Glomerular endothelial cell (primary cell): ENCODE measurements at regions not wholly inside any gene's neighbourhood (a gene's known extent, or its start where the extent isn't known, plus 50 kb on each side); places are given as distances from the start of the nearest gene placed in this dataset.

Experiments
- DNase-seq: peaks from one replicate; pipeline ENCODE4 v3.0.0-alpha.2; 2011; ENCODE audit warnings: low read depth, low spot score; ENCODE audit errors: extremely low read depth

DNA sequence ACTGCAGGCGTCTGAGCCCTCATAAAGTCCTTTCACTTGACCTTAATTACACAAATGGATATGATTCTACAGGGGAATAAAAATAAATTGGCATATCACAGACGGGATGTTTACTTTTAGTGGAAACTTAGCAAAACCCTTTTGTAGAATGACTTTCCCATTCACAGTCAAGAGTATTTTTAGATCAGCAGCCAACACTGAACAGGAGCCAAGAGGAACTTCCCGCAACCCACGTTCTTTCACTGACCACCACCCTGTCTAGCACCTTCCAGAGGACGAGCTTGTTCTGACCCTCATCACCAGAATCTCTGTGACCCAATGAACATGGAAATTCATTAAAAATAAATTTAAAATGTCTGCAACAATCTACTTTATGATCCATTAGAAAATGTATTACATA, 119.0 kb upstream of the SNTG2 start:
- DNase-seq = no peak

DNA sequence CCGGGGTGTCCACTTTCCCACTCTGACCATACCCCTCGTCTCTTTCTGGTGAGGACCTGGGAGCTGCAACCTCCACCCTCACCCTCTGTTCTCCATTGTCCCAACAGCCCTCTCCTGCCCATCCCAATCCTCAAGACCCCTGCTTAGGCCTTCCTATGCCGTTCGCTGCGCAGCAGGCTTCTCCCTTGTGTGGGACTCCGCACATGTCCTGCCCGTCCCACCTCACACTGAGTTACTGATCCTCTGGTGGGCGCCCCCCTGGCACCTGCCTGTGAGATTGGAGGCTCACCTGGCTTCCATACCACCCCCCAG, 119.5 kb upstream of the SNTG2 start:
- DNase-seq = no peak

DNA sequence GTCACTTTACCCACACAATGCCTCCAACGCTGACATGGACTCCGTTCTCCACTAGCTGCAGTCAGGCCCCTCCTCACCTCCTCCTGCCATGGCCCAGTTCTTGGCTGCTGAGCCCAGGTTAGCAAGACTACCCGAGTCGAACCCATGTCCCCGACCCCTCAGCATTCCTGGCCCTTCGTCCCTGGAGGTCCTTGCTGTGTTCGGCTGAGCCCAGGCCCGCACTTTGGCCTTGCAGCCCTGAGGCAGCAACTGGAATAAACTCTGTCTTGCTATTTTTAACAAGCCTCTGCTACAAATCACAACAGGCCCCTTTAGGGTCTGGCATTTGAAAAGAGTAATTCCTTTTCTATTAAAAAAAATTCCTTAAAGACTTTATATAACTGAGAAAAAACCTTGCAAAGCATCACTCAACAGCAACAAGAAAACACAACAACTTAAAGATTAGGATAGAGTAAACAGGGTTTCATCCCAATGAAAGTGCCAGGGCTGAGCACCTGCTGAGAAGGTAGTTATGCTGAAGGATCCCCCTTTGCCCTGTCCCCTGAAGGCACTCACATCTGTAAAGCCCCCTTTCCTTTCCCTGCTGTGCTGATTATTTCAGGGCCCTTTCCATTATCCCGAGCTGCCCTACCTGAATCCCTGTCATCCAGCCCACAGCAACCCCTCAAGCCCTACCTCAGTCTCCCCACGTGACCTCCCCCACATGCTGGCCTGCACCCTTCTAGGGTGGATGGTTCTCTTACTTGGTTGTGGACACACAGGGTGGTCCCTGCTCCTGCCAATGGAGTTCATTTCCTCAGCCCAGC, 120.0 kb upstream of the SNTG2 start:
- DNase-seq = no peak

DNA sequence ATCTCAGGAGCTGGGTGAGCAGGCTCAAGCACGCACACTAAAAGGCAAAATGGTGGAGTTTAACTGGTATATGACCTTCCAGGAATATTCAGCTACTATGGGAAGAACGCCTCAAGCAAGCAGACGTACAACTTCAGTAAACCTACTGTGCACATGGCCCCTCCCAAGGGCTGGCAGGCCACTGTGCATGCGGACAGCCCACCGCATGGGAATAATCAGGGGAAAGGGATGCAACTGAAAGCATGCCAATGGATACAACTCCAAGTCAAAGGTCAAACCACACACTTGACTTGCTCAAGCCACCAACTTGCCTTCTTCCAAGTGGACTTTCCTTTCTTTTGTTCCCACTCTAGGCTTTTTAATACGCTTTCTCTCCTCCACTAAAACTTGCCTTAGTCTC, 121.6 kb upstream of the SNTG2 start:
- no peak for DNase-seq

DNA sequence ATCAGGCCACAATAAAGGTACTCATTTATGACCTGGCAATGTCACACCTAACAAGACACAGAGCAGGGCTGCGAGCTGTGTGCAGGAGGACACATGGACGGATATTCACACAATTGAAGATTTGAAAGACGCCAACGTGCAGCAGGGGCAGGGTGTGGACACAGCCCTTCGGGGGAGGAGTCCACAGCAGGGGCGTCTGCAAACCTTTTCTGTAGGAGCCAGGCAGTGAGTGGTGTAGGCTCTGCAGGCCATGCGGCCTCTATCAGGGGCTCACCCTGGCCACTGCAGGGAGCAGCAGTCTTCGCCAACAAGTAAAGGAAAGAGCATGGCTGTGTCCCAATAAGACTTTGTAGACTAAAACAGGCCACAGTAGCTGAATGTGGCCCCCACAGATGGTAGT, 125.7 kb upstream of the SNTG2 start:
- DNase-seq = no peak

DNA sequence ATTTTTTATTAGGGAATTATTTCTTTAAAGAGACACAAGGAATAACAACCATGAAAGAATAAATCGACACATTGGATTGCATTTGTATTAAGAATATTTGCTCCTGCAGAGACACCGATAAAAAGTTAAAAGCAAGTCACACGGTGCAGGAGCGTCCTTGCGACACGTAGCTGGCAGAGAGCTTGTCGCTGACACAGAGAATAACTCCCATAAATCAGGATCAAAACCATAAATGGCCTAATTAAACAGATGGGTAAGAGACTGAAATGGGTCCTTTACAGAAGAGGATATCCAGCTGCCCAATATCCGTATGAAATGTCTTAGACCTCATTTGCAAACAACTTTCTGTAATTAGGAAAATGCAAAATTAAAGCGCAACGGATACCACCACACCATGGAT, 126.1 kb upstream of the SNTG2 start:
- no peak for DNase-seq

- DNase-seq = no peak
These were observed 129.1 kb upstream of the SNTG2 start for GRCh38 chr2:821546-821945.

- no peak for DNase-seq
These were observed 131.0 kb upstream of the SNTG2 start for GRCh38 chr2:819601-820000.

DNA sequence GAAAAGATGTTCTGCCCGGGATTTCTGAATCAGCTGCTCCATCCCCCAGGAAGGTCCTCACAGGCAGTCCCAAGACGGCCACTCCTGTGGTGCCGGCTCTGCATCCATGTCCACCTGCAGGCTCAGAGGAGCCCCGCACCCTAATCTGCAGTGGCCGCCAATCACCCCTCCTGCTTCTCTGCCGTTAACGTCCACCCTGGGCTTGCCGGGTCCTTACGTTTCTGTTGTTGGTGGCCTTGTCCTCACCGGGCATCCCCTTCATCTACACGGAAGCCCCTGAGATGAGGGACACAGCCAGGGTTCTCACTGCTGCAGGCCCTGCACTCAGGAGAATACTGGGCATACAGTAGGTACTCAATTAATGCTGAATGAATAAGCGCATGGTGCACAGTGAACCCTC, 131.5 kb upstream of the SNTG2 start:
- DNase-seq = no peak

GRCh38 chr2:817336-818015, 133.2 kb upstream of the SNTG2 start:
- no peak for DNase-seq

GRCh38 chr2:816278-816677, 134.4 kb upstream of the SNTG2 start:
- no peak for DNase-seq

GRCh38 chr2:810397-810796, 133.2 kb upstream of the TMEM18 start:
- DNase-seq = no peak

GRCh38 chr2:807300-807699, 130.1 kb upstream of the TMEM18 start:
- no peak for DNase-seq

- DNase-seq = no peak
These were observed 128.5 kb upstream of the TMEM18 start for GRCh38 chr2:805664-806063.

DNA sequence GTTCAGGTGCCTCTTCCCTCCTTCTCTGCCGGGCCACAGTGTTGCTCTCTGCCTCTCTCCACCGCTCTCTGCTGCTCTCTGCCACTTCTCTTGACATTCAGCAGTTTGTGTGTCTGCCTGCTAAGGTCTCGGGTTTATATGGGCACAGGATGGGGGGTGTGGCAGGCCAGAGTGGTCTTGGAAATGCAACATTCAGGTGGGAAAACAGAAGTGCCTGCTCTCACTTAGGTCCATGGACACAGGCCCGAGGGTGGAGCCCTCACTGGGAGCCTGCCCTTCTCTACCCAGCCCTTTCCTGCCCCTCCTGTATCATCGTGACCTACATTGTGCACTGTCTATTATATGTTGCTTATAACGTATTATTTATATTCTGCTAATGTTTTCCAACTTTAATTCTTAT, 120.8 kb upstream of the TMEM18 start:
- DNase-seq = no peak

DNA sequence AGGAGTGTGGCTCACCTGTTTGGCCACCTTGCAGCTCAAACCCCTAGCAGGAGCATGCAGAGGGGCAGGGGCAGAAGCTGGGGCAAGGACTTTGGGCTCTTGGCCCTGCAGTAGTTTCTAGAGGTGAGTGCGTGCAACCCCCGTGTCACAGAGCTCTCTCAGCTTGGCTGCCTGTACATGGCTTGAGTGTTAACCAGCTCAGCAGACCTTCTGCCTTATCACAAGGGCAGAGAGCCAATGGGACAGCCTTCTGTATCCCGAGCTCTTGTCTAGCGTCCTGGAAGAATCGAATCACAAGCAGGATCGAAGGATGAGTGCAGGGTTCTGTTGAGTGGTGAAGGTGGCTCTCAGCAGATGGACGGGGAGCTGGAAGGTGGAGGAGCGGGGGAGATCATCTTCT, 120.3 kb upstream of the TMEM18 start:
- no peak for DNase-seq

GRCh38 chr2:796141-796985, 119.2 kb upstream of the TMEM18 start:
- no peak for DNase-seq

DNA sequence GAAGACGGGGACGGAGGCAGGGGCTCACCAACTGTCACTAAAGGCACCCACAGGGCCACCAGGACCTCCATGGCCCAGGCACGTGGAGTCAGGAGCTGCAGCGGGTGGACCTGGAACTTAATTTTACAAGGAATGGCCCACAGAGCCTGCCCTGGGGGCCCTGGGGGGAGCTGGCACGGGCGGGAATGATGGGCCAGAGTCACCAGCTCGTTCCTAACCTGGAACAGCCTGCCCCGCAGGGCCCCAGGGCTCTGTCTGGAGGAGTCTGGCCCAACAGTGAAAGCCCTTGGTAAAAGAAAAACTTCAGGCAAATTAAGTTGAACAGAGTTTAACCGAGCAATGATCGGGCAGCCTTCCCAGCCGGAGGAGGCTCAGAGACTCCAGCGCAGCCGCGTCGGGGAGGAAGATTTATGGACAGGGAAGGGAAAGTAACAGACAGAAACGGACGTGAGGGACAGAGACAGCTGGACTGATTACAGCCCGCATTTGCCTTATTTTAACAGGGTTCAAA, 118.4 kb upstream of the TMEM18 start:
- DNase-seq = no peak

- no peak for DNase-seq
These were observed 117.5 kb upstream of the TMEM18 start for GRCh38 chr2:794554-795241.

DNA sequence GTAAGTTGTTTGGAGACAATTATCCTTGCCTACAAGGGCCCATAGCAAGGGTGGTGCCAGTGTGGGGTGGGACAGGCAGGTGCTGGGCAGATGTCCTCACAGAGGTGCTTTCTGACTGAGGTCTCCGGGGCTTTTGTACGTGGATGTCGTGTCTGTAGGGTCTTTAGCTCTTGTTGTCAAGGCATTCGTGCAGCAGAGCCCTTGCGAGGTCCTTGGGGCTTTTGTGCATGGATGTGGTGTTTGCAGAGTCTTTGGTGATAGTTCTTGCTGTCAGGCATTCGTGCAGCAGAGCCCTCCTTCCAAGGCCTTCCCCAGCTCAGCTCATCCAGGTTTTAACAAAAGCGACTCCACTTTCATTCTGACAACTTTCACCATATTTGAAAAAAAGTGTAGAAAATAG, 116.0 kb upstream of the TMEM18 start:
- no peak for DNase-seq

DNA sequence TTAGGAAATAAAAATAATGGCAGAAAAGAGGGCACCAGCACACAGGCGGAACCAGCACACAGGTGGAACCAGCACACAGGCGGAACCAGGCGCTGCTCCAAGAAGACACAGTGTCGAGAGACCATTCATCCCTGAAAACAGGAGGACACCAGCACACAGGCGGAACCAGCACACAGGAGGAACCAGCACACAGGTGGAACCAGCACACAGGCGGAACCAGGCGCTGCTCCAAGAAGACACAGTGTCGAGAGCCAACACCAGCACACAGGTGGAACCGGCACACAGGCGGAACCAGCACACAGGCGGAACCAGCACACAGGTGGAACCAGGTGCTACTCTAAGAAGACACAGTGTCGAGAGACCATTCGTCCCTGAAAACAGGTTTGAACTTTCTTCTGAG, 115.5 kb upstream of the TMEM18 start:
- no peak for DNase-seq
